ENCODE measurements at regions not wholly inside any gene's neighbourhood (a gene's known extent, or its start where the extent isn't known, plus 50 kb on each side); places are given as distances from the start of the nearest gene placed in this dataset.
"Not testable (repeated sequence)": the region's sequence is repeated elsewhere in the genome, so short reads cannot be mapped to it uniquely, and the experiment has no call there.

- H3K27me3 ChIP-seq (ENCODE audit: control insufficient read depth, insufficient read depth, low read length) = no peaks in the 10 kb centered on the region
- H3K27ac ChIP-seq (ENCODE audit: low read depth, low read length) = no peak overlapping the region
- H3K4me1 ChIP-seq (ENCODE audit: control insufficient read depth, insufficient read depth, low read length) = no peaks in the 10 kb centered on the region
- H3K9ac ChIP-seq (ENCODE audit: low read length) = no peak overlapping the region
- H3K36me3 ChIP-seq (ENCODE audit: control insufficient read depth, insufficient read depth, low read length) = no peaks in the 10 kb centered on the region
- no peak overlapping the region for H3K4me3 ChIP-seq (ENCODE audit: low read length)
Measured at GRCh38 chr1:217969428-217969827, 315.7 kb upstream of the RRP15 start.

GRCh38 chr1:217977943-217978342 lies 307.1 kb upstream of the RRP15 start:
- no peaks in the 10 kb centered on the region for H3K36me3 ChIP-seq (ENCODE audit: control insufficient read depth, insufficient read depth, low read length)
- no peaks in the 10 kb centered on the region for H3K27me3 ChIP-seq (ENCODE audit: control insufficient read depth, insufficient read depth, low read length)
- no peak overlapping the region for H3K27ac ChIP-seq (ENCODE audit: low read depth, low read length)
- no peaks in the 10 kb centered on the region for H3K4me1 ChIP-seq (ENCODE audit: control insufficient read depth, insufficient read depth, low read length)
- H3K4me3 ChIP-seq (ENCODE audit: low read length) = no peak overlapping the region
- no peak overlapping the region for H3K9ac ChIP-seq (ENCODE audit: low read length)

DNA sequence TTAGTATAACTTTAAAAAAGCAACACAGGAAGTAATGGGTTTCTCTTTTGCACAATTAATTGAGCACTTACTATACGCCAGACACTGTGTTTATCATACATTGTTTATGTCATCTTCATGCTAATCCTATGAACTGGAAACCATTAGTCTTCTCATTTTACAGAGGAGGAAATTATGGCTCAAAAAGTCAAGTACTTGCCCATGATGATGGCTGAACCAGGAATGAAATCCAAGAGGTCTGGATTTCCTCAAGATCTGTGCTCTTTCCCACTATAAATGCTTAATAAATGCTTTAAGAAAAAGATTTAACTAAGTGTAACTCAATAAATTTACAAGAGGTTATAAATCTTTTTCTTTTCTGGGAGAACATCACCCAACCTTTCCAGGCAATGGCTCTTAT lies 303.7 kb upstream of the RRP15 start:
- Histone ChIP-seq H3K4me1 (ENCODE audit: control insufficient read depth, insufficient read depth, low read length) (no peaks in the 10 kb centered on the region), H3K36me3 (ENCODE audit: control insufficient read depth, insufficient read depth, low read length) (no peaks in the 10 kb centered on the region), H3K27ac (ENCODE audit: low read depth, low read length) (no peak overlapping the region), H3K27me3 (ENCODE audit: control insufficient read depth, insufficient read depth, low read length) (no peaks in the 10 kb centered on the region), H3K4me3 (ENCODE audit: low read length) (no peak overlapping the region), H3K9ac (ENCODE audit: low read length) (no peak overlapping the region)

DNA sequence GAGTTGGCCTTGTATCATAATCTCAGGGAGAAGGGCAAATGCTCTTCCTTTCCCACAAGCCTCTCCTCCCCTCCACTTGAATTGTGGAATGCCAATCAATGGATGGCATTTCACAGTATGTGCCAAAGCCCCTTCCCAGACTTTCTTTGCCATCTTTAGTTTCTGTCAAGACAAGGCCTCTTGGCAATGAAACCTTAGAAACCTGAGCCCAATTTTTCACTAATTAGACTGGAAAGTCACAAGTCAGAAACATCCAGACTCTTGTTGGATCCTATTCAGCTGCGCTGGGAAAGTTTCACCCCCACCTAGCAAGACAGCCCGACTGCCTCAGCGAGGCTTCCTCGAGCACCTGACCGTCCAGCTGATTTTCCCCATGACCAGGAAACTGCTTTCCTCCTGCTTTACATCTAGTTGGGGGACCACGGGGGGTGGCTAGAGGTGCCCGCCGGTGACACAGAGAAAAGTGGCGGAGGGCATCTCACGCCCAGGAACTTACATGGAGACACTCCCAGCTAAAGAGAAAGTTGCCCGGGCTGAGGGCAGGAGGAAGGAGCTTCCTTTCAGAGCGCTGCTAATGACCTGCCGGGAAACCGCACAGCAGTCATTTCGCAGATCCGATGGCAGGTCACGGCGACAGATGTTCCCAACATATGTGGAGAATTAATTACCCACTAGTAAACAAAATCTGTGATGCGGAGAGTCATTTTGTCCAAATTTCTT lies 302.6 kb upstream of the RRP15 start:
- H3K36me3 ChIP-seq (ENCODE audit: control insufficient read depth, insufficient read depth, low read length) = no peaks in the 10 kb centered on the region
- no peak overlapping the region for H3K27ac ChIP-seq (ENCODE audit: low read depth, low read length)
- H3K4me3 ChIP-seq (ENCODE audit: low read length) = no peak overlapping the region
- H3K4me1 ChIP-seq (ENCODE audit: control insufficient read depth, insufficient read depth, low read length) = no peaks in the 10 kb centered on the region
- no peak overlapping the region for H3K9ac ChIP-seq (ENCODE audit: low read length)
- H3K27me3 ChIP-seq (ENCODE audit: control insufficient read depth, insufficient read depth, low read length) = no peaks in the 10 kb centered on the region

DNA sequence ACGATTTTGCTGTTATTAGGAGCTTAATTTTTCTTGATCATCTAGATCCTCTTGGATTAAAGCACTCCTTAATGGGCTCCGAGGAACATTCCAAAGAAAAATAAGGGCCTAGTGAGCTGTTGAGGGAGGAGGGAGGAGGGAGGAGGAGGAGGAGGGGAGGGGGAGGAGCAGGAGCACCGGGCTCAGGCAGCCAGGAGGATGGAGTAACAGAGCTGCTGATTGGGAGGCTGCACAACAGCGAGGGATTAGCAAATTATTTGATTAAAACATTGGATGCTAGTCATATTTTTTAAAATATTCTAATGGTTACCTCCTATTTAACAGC lies 302.1 kb upstream of the RRP15 start:
- no peak overlapping the region for H3K9ac ChIP-seq (ENCODE audit: low read length)
- no peaks in the 10 kb centered on the region for H3K27me3 ChIP-seq (ENCODE audit: control insufficient read depth, insufficient read depth, low read length)
- H3K4me3 ChIP-seq (ENCODE audit: low read length) = no peak overlapping the region
- H3K27ac ChIP-seq (ENCODE audit: low read depth, low read length) = no peak overlapping the region
- H3K36me3 ChIP-seq (ENCODE audit: control insufficient read depth, insufficient read depth, low read length) = no peaks in the 10 kb centered on the region
- H3K4me1 ChIP-seq (ENCODE audit: control insufficient read depth, insufficient read depth, low read length) = no peaks in the 10 kb centered on the region

- Histone ChIP-seq H3K36me3 (ENCODE audit: control insufficient read depth, insufficient read depth, low read length) (no peaks in the 10 kb centered on the region), H3K27ac (ENCODE audit: low read depth, low read length) (no peak overlapping the region), H3K9ac (ENCODE audit: low read length) (no peak overlapping the region), H3K4me3 (ENCODE audit: low read length) (no peak overlapping the region), H3K27me3 (ENCODE audit: control insufficient read depth, insufficient read depth, low read length) (no peaks in the 10 kb centered on the region), H3K4me1 (ENCODE audit: control insufficient read depth, insufficient read depth, low read length) (no peaks in the 10 kb centered on the region)
Measured at GRCh38 chr1:217985641-217986040, 299.5 kb upstream of the RRP15 start.

GRCh38 chr1:217989510-217989909 lies 295.6 kb upstream of the RRP15 start:
- Histone ChIP-seq H3K4me1 (ENCODE audit: control insufficient read depth, insufficient read depth, low read length) (no peaks in the 10 kb centered on the region), H3K4me3 (ENCODE audit: low read length) (no peak overlapping the region), H3K9ac (ENCODE audit: low read length) (no peak overlapping the region), H3K27me3 (ENCODE audit: control insufficient read depth, insufficient read depth, low read length) (no peaks in the 10 kb centered on the region), H3K36me3 (ENCODE audit: control insufficient read depth, insufficient read depth, low read length) (no peaks in the 10 kb centered on the region), H3K27ac (ENCODE audit: low read depth, low read length) (no peak overlapping the region)

DNA sequence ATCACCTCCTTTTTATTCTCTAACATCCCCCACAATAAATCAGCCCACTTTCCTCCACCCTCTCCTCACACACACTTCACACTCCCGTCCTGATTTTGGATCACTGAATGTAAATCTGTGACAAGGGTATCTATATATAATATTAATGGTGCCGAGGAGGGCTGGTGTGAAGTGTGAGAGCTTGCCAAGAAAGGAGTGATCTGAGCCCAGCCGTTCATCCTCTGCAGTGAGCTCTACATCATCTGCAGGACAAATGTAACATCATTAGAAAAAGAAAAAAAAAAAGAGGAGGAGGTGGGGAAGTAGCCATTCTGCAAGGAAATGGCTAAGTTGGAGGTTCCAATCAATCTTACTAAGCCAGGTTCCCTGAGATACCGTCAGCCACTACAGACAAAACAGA lies 291.7 kb upstream of the RRP15 start:
- H3K27ac ChIP-seq (ENCODE audit: low read depth, low read length) = no peak overlapping the region
- no peaks in the 10 kb centered on the region for H3K4me1 ChIP-seq (ENCODE audit: control insufficient read depth, insufficient read depth, low read length)
- H3K9ac ChIP-seq (ENCODE audit: low read length) = no peak overlapping the region
- no peaks in the 10 kb centered on the region for H3K36me3 ChIP-seq (ENCODE audit: control insufficient read depth, insufficient read depth, low read length)
- H3K4me3 ChIP-seq (ENCODE audit: low read length) = no peak overlapping the region
- no peaks in the 10 kb centered on the region for H3K27me3 ChIP-seq (ENCODE audit: control insufficient read depth, insufficient read depth, low read length)

GRCh38 chr1:218008296-218008695 lies 276.8 kb upstream of the RRP15 start:
- H3K27ac ChIP-seq (ENCODE audit: low read depth, low read length); H3K4me1 ChIP-seq (ENCODE audit: control insufficient read depth, insufficient read depth, low read length); H3K36me3 ChIP-seq (ENCODE audit: control insufficient read depth, insufficient read depth, low read length); H3K27me3 ChIP-seq (ENCODE audit: control insufficient read depth, insufficient read depth, low read length); H3K4me3 ChIP-seq (ENCODE audit: low read length); H3K9ac ChIP-seq (ENCODE audit: low read length): not testable (repeated sequence)

GRCh38 chr1:218015106-218015505 lies 270.0 kb upstream of the RRP15 start:
- not testable (repeated sequence) for H3K4me3 ChIP-seq (ENCODE audit: low read length); H3K36me3 ChIP-seq (ENCODE audit: control insufficient read depth, insufficient read depth, low read length); H3K27me3 ChIP-seq (ENCODE audit: control insufficient read depth, insufficient read depth, low read length); H3K4me1 ChIP-seq (ENCODE audit: control insufficient read depth, insufficient read depth, low read length); H3K27ac ChIP-seq (ENCODE audit: low read depth, low read length); H3K9ac ChIP-seq (ENCODE audit: low read length)

DNA sequence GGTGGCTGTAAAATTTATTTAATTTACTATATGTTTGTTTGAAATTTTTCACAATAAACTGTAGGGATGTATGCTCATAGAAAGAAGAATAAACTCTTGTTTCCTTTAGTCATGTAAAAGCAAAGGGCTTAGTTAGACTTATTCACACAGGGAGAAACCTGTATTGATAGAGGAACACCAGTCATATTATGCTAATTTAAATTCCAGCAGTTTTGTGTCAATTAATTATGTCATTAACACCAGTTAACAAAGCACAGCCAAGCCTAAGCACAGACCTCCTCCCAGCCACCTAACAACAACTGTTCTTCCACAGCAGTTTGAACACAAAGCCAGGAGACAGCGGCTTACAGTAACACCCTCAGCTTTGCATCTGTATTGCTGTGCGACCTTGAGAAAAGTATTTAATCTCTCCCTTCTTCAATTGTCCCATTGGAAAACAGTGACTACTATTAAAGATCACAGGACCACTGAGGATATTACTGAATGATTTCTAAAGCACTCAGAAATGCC lies 260.8 kb upstream of the RRP15 start:
- H3K27me3 ChIP-seq (ENCODE audit: control insufficient read depth, insufficient read depth, low read length) = no peaks in the 10 kb centered on the region

GRCh38 chr1:218025454-218025853 lies 259.6 kb upstream of the RRP15 start:
- H3K36me3 ChIP-seq (ENCODE audit: control insufficient read depth, insufficient read depth, low read length) = no peaks in the 10 kb centered on the region
- H3K4me3 ChIP-seq (ENCODE audit: low read length) = no peak overlapping the region
- H3K27ac ChIP-seq (ENCODE audit: low read depth, low read length) = no peak overlapping the region
- no peaks in the 10 kb centered on the region for H3K27me3 ChIP-seq (ENCODE audit: control insufficient read depth, insufficient read depth, low read length)
- no peaks in the 10 kb centered on the region for H3K4me1 ChIP-seq (ENCODE audit: control insufficient read depth, insufficient read depth, low read length)
- H3K9ac ChIP-seq (ENCODE audit: low read length) = no peak overlapping the region

More for the DNA sequence above, 260.8 kb upstream of the RRP15 start:
- H3K9ac ChIP-seq (ENCODE audit: low read length) = no peak overlapping the region
- no peaks in the 10 kb centered on the region for H3K4me1 ChIP-seq (ENCODE audit: control insufficient read depth, insufficient read depth, low read length)
- no peak overlapping the region for H3K4me3 ChIP-seq (ENCODE audit: low read length)
- no peaks in the 10 kb centered on the region for H3K36me3 ChIP-seq (ENCODE audit: control insufficient read depth, insufficient read depth, low read length)
- H3K27ac ChIP-seq (ENCODE audit: low read depth, low read length) = no peak overlapping the region

DNA sequence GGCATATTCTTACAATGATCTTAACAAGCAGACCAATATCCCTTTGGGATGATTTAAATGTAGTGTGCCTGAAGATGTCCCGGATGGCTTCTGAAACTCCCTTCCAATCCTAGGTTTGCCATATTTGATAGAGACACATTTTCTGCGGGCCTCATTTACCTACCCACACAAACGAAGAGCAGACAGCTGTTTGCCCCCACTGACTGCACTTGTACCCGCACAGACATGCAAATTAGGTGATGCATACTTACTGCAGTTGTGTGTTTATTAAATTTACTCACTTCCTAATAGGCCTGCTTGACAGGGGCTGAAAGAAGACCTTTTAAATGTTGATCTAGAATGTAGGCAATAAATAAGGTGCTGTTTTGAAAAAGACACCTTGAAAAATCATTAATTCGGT lies 257.9 kb upstream of the RRP15 start:
- Histone ChIP-seq H3K27ac (ENCODE audit: low read depth, low read length) (no peak overlapping the region), H3K4me3 (ENCODE audit: low read length) (no peak overlapping the region), H3K9ac (ENCODE audit: low read length) (no peak overlapping the region), H3K27me3 (ENCODE audit: control insufficient read depth, insufficient read depth, low read length) (no peaks in the 10 kb centered on the region), H3K36me3 (ENCODE audit: control insufficient read depth, insufficient read depth, low read length) (no peaks in the 10 kb centered on the region), H3K4me1 (ENCODE audit: control insufficient read depth, insufficient read depth, low read length) (no peaks in the 10 kb centered on the region)
